Activated T-helper 1 cell treated with anti-CD3 and anti-CD28 coated beads, Interleukin-2, amount 50 U/mL, for 16 hours (primary cell): ENCODE measurements at regions not wholly inside any gene's neighbourhood (a gene's known extent, or its start where the extent isn't known, plus 50 kb on each side); places are given as distances from the start of the nearest gene placed in this dataset.

Source experiments
- DNase-seq, 2 donors: peaks; one replicate each; pipeline ENCODE4 v3.0.0-alpha.2; 2020; ENCODE audit warnings: low read depth in 1 of 2, low spot score in 1 of 2

GRCh38 chr6:113526995-113527394, 330.1 kb upstream of the MARCKS start:
- no peak for DNase-seq

GRCh38 chr6:113528111-113528510, 329.0 kb upstream of the MARCKS start:
- no peak for DNase-seq

- no peak for DNase-seq
These were observed 327.9 kb upstream of the MARCKS start for GRCh38 chr6:113529196-113529595.

- no peak for DNase-seq
These were observed 327.3 kb upstream of the MARCKS start for GRCh38 chr6:113529879-113530278.

GRCh38 chr6:113530769-113531168, 326.4 kb upstream of the MARCKS start:
- DNase-seq = no peak

- DNase-seq = no peak
These were observed 317.9 kb upstream of the MARCKS start for GRCh38 chr6:113539202-113539601.

- no peak for DNase-seq
These were observed 317.5 kb upstream of the MARCKS start for GRCh38 chr6:113539623-113540022.

GRCh38 chr6:113540466-113540865, 316.7 kb upstream of the MARCKS start:
- no peak for DNase-seq

GRCh38 chr6:113551168-113551567, 306.0 kb upstream of the MARCKS start:
- no peak for DNase-seq

GRCh38 chr6:113556775-113557174, 300.4 kb upstream of the MARCKS start:
- DNase-seq = no peak

GRCh38 chr6:113558431-113558830, 298.7 kb upstream of the MARCKS start:
- no peak for DNase-seq

GRCh38 chr6:113558966-113559365, 298.2 kb upstream of the MARCKS start:
- DNase-seq = no peak

- DNase-seq = no peak
These were observed 296.8 kb upstream of the MARCKS start for GRCh38 chr6:113560376-113560775.

- DNase-seq = no peak
These were observed 296.2 kb upstream of the MARCKS start for GRCh38 chr6:113560908-113561307.

- DNase-seq = no peak
These were observed 294.9 kb upstream of the MARCKS start for GRCh38 chr6:113562248-113562647.

GRCh38 chr6:113564371-113565171, 292.6 kb upstream of the MARCKS start:
- no peak for DNase-seq

- DNase-seq = no peak
These were observed 291.8 kb upstream of the MARCKS start for GRCh38 chr6:113565306-113565705.

- DNase-seq = no peak
These were observed 287.0 kb upstream of the MARCKS start for GRCh38 chr6:113570161-113570560.

- no peak for DNase-seq
These were observed 286.5 kb upstream of the MARCKS start for GRCh38 chr6:113570641-113571040.

- DNase-seq = no peak
These were observed 283.0 kb upstream of the MARCKS start for GRCh38 chr6:113574147-113574546.

- DNase-seq = no peak
These were observed 280.8 kb upstream of the MARCKS start for GRCh38 chr6:113576310-113576709.

- DNase-seq = no peak
These were observed 278.5 kb upstream of the MARCKS start for GRCh38 chr6:113578691-113579090.

- DNase-seq = no peak
These were observed 272.4 kb upstream of the MARCKS start for GRCh38 chr6:113584767-113585166.
